ENCODE measurements at regions not wholly inside any gene's neighbourhood (a gene's known extent, or its start where the extent isn't known, plus 50 kb on each side); places are given as distances from the start of the nearest gene placed in this dataset.

- Histone ChIP-seq H3K27me3 (ENCODE audit: insufficient read depth, poor library complexity, severe bottlenecking) (no peaks in the 10 kb centered on the region), H3K4me3 (replicated peaks; ENCODE audit: insufficient read depth, low read length) (no peak overlapping the region), H3K27ac (replicated peaks) (no peak overlapping the region)
- TF ChIP-seq CTCF (IDR thresholded peaks at IDR 0.05; ENCODE audit: insufficient read depth, low read length) (no peak), POLR2AphosphoS5 (IDR thresholded peaks at IDR 0.05; ENCODE audit: low read depth) (no peak), REST (IDR thresholded peaks at IDR 0.05; ENCODE audit: insufficient replicate concordance, low read depth) (no peak), SPI1 (IDR thresholded peaks at IDR 0.05; ENCODE audit: borderline replicate concordance, low read depth) (no peak), GABPA (IDR thresholded peaks at IDR 0.05; ENCODE audit: low read depth) (no peak)
- DNase-seq (ENCODE audit: low read depth in 1 of 2, low spot score in 1 of 2), result no peak
Observed at GRCh38 chr7:131774419-131775220, 218.2 kb upstream of the PODXL start.

- H3K27me3 ChIP-seq (ENCODE audit: insufficient read depth, poor library complexity, severe bottlenecking), result no peaks in the 10 kb centered on the region
- H3K4me3 ChIP-seq (replicated peaks; ENCODE audit: insufficient read depth, low read length), result no peak overlapping the region
- TF ChIP-seq REST (IDR thresholded peaks at IDR 0.05; ENCODE audit: insufficient replicate concordance, low read depth) (no peak), GABPA (IDR thresholded peaks at IDR 0.05; ENCODE audit: low read depth) (no peak), POLR2AphosphoS5 (IDR thresholded peaks at IDR 0.05; ENCODE audit: low read depth) (no peak), SPI1 (IDR thresholded peaks at IDR 0.05; ENCODE audit: borderline replicate concordance, low read depth) (no peak), CTCF (IDR thresholded peaks at IDR 0.05; ENCODE audit: insufficient read depth, low read length) (no peak)
- DNase-seq (ENCODE audit: low read depth in 1 of 2, low spot score in 1 of 2), result no peak
- no peak overlapping the region for H3K27ac ChIP-seq (replicated peaks)
Observed at GRCh38 chr7:131773413-131773812, 217.0 kb upstream of the PODXL start.

- no peak for DNase-seq (ENCODE audit: low read depth in 1 of 2, low spot score in 1 of 2)
Observed at GRCh38 chr7:131769241-131769640, 212.8 kb upstream of the PODXL start.

More at GRCh38 chr7:131769241-131769640, 212.8 kb upstream of the PODXL start:
- H3K27me3 ChIP-seq (ENCODE audit: insufficient read depth, poor library complexity, severe bottlenecking), result no peaks in the 10 kb centered on the region
- H3K27ac ChIP-seq (replicated peaks), result no peak overlapping the region
- TF ChIP-seq CTCF (IDR thresholded peaks at IDR 0.05; ENCODE audit: insufficient read depth, low read length), result no peak
- no peak for TF ChIP-seq SPI1 (IDR thresholded peaks at IDR 0.05; ENCODE audit: borderline replicate concordance, low read depth)
- no peak for TF ChIP-seq GABPA (IDR thresholded peaks at IDR 0.05; ENCODE audit: low read depth)
- TF ChIP-seq POLR2AphosphoS5 (IDR thresholded peaks at IDR 0.05; ENCODE audit: low read depth), result no peak
- TF ChIP-seq REST (IDR thresholded peaks at IDR 0.05; ENCODE audit: insufficient replicate concordance, low read depth), result no peak
- H3K4me3 ChIP-seq (replicated peaks; ENCODE audit: insufficient read depth, low read length), result no peak overlapping the region
